Colonic mucosa (tissue), 4 donors: ENCODE measurements at regions not wholly inside any gene's neighbourhood (a gene's known extent, or its start where the extent isn't known, plus 50 kb on each side); places are given as distances from the start of the nearest gene placed in this dataset.
"Not testable (repeated sequence)": the region's sequence is repeated elsewhere in the genome, so short reads cannot be mapped to it uniquely, and the experiment has no call there.

Source experiments
- DNase-seq: peaks from one replicate; pipeline ENCODE4 v3.0.0-alpha.2; 2020
- H3K27ac ChIP-seq: fragments of 200-600 bp; one replicate; pipeline ENCODE4 v1.8.0; 2021
- H3K27me3 ChIP-seq: fragments of 200-600 bp; one replicate; pipeline ENCODE4 v1.8.0; 2021
- H3K36me3 ChIP-seq: fragments of 200-600 bp; one replicate; pipeline ENCODE4 v1.8.0; 2021
- H3K4me1 ChIP-seq: fragments of 200-600 bp; one replicate; pipeline ENCODE4 v1.8.0; 2021; ENCODE audit warnings: mild to moderate bottlenecking
- H3K4me3 ChIP-seq: fragments of 200-600 bp; one replicate; pipeline ENCODE4 v1.8.0; 2021
- H3K9ac ChIP-seq, 2 donors: one replicate each; pipeline ENCODE4 v1.7.0; 2013; ENCODE audit warnings: control low read depth in 2 of 2, low read depth in 2 of 2, low read length in 2 of 2
- H3K9me3 ChIP-seq: fragments of 200-600 bp; one replicate; pipeline ENCODE4 v1.8.0; 2021
- CTCF ChIP-seq: fragments of 200-600 bp; IDR thresholded peaks from one replicate; pipeline ENCODE4 v1.8.0; 2022; ENCODE audit warnings: antibody characterized with exemption, mild to moderate bottlenecking
- intact Hi-C: fragments of 100-400 bp; cut with DNase I; formaldehyde crosslinking; loops from one replicate; pipeline ENCODE4 v1.14.1; 2022
- donor health status: healthy.
- donor health status: DM: no; HTN: no; CAD: no.
- donor health status: DM: no; HTN: no; CAD: no.

DNA sequence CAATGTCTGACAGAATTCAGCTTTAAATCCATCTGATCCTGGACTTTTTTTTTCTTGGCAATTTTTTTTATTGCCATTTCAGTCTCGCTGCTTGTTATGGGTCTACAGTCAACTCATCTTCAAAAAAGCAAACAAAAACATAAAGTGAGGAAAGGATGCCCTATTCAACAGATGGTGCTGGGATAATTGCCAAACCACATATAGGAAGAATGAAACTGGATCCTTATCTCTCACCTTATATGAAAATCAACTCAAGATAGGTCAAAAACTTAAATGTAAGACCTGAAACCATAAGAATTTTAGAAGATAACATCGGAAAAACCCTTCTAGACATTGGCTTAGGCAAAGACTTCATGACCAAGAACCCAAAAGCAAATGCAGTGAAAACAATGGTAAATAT, 389.1 kb upstream of the ST8SIA4 start:
- Histone ChIP-seq H3K27me3 (no peaks in the 10 kb centered on the region), H3K27ac (no peak overlapping the region), H3K9ac (no peak overlapping the region), H3K9me3 (no peaks in the 10 kb centered on the region), H3K4me3 (no peak overlapping the region), H3K4me1 (no peaks in the 10 kb centered on the region), H3K36me3 (no peaks in the 10 kb centered on the region)
- DNase-seq, result no peak
- TF ChIP-seq CTCF, result no peak
- intact Hi-C loops, result no loop called here

DNA sequence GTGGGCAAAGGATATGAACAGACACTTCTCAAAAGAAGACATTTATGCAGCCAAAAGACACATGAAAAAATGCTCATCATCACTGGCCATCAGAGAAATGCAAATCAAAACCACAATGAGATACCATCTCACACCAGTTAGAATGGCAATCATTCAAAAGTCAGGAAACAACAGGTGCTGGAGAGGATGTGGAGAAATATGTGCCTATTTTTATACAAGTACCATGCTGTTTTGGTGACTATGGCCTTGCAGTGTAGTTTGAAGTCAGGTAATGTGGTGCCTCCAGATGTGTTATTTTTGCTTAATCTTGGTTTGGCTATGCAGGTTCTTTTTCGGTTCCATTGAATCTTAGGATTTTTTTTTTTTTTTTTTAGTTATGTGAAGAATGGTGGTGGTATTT, 387.7 kb upstream of the ST8SIA4 start:
- H3K27me3 ChIP-seq, DNase-seq, H3K9ac ChIP-seq, H3K4me3 ChIP-seq, H3K9me3 ChIP-seq, intact Hi-C loops, H3K27ac ChIP-seq, H3K4me1 ChIP-seq, H3K36me3 ChIP-seq: not testable (repeated sequence)

- DNase-seq, result no peak
- no peak for TF ChIP-seq CTCF
- no peak overlapping the region for H3K27ac ChIP-seq
Measured at GRCh38 chr5:101288633-101289032, 385.6 kb upstream of the ST8SIA4 start.

GRCh38 chr5:101284736-101285375, 381.8 kb upstream of the ST8SIA4 start:
- Histone ChIP-seq H3K4me1 (no peaks in the 10 kb centered on the region), H3K4me3 (no peak overlapping the region), H3K9ac (no peak overlapping the region), H3K36me3 (no peaks in the 10 kb centered on the region), H3K9me3 (no peaks in the 10 kb centered on the region), H3K27me3 (no peaks in the 10 kb centered on the region), H3K27ac (no peak overlapping the region)
- intact Hi-C loops, result no loop called here
- no peak for TF ChIP-seq CTCF
- DNase-seq, result no peak

More at GRCh38 chr5:101288633-101289032, 385.6 kb upstream of the ST8SIA4 start:
- no peak overlapping the region for H3K4me3 ChIP-seq
- H3K4me1 ChIP-seq, result no peaks in the 10 kb centered on the region
- no peaks in the 10 kb centered on the region for H3K36me3 ChIP-seq
- H3K27me3 ChIP-seq, result no peaks in the 10 kb centered on the region
- H3K9ac ChIP-seq, result no peak overlapping the region
- H3K9me3 ChIP-seq, result no peaks in the 10 kb centered on the region
- intact Hi-C loops, result no loop called here

GRCh38 chr5:101283938-101284337, 380.9 kb upstream of the ST8SIA4 start:
- H3K4me3 ChIP-seq, H3K4me1 ChIP-seq, H3K36me3 ChIP-seq, intact Hi-C loops, H3K9me3 ChIP-seq, DNase-seq, H3K27ac ChIP-seq, H3K9ac ChIP-seq, H3K27me3 ChIP-seq: not testable (repeated sequence)

- no peaks in the 10 kb centered on the region for H3K36me3 ChIP-seq
- H3K27ac ChIP-seq, result no peak overlapping the region
- no peaks in the 10 kb centered on the region for H3K9me3 ChIP-seq
- TF ChIP-seq CTCF, result no peak
- no peaks in the 10 kb centered on the region for H3K27me3 ChIP-seq
- H3K4me1 ChIP-seq, result no peaks in the 10 kb centered on the region
- DNase-seq, result no peak
- intact Hi-C loops, result no loop called here
- no peak overlapping the region for H3K9ac ChIP-seq
- H3K4me3 ChIP-seq, result no peak overlapping the region
Measured at GRCh38 chr5:101278917-101279316, 375.8 kb upstream of the ST8SIA4 start.
